ENCODE measurements at regions not wholly inside any gene's neighbourhood (a gene's known extent, or its start where the extent isn't known, plus 50 kb on each side); places are given as distances from the start of the nearest gene placed in this dataset.

DNA sequence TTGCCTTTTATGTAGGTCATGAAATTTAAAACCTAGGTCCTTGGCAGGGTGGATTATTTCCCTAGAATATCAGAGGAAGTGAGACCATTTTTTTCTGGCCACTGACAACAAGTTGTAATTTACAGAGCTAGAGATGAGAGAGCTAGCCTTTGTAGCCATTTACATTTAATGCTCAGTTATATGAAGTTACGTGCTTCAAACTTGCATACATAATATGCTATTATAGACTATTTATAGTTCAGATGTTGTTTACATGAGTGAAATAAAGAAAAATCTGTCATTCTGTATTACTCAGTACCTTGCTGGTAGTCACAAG is 234.9 kb upstream of the MBL2 start:
- Histone ChIP-seq H3K36me3 (ENCODE audit: insufficient read depth, low read length) (no peaks in the 10 kb centered on the region), H3K4me2 (ENCODE audit: insufficient read depth, low read length) (no peak overlapping the region), H3K27me3 (ENCODE audit: insufficient read depth, low read length) (no peaks in the 10 kb centered on the region), H3K79me2 (ENCODE audit: insufficient read depth, low read length) (no peaks in the 10 kb centered on the region), H3K4me1 (ENCODE audit: insufficient read depth, low read length) (no peaks in the 10 kb centered on the region), H3K27ac (ENCODE audit: low read depth, low read length) (no peak overlapping the region), H3K9me3 (ENCODE audit: low read depth, low read length) (no peaks in the 10 kb centered on the region), H4K20me1 (ENCODE audit: insufficient read depth, low read length) (no peaks in the 10 kb centered on the region), H3K4me3 (ENCODE audit: insufficient read depth, low read length) (no peak overlapping the region), H2AFZ (ENCODE audit: low read length) (no peak overlapping the region)
- TF ChIP-seq, protein P1, sequence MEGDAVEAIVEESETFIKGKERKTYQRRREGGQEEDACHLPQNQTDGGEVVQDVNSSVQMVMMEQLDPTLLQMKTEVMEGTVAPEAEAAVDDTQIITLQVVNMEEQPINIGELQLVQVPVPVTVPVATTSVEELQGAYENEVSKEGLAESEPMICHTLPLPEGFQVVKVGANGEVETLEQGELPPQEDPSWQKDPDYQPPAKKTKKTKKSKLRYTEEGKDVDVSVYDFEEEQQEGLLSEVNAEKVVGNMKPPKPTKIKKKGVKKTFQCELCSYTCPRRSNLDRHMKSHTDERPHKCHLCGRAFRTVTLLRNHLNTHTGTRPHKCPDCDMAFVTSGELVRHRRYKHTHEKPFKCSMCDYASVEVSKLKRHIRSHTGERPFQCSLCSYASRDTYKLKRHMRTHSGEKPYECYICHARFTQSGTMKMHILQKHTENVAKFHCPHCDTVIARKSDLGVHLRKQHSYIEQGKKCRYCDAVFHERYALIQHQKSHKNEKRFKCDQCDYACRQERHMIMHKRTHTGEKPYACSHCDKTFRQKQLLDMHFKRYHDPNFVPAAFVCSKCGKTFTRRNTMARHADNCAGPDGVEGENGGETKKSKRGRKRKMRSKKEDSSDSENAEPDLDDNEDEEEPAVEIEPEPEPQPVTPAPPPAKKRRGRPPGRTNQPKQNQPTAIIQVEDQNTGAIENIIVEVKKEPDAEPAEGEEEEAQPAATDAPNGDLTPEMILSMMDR (IDR thresholded peaks at IDR 0.05; ENCODE audit: extremely low read depth, low read depth, low read length) = no peak
- no peak for DNase-seq (ENCODE audit: insufficient read length, low spot score, missing footprints)

DNA sequence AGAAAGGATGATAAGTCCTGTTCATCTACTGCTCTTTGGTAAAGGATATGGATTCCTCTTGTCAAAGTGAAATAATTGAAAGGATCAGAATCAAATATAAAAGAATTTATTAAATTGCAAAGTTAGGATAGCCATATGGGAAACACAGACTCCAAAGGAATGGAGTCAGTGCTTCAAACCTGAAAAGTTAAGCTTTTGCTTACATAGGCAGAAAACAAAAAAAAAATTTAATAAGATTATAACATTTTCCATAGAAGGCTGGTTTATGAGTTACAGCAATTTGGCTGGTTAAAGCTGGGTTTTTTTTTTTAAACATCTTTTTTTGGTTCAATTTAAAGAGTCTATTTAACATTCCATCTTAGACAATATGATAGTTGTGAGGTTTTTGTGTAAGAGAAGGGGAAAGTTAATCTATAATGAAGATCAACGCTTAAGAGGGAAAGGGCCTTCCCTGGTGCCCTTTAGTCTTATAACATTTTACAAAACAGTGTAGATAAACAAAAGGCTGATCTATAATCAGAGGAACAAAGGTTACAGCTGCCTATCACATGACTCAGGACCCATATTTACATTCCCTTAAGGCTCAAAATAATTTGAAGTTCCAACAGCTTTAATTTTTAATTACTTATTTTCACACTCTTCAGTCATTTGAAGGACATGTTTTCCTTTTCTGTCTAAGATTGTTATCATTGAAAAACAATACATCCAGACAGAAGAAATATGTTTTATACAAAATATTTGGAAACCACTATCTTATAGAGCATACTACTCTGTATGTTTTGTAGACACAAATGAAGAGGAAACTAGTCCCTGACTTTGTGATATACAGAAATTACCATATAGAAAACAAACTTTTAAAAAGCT is 234.3 kb upstream of the MBL2 start:
- Histone ChIP-seq H4K20me1 (ENCODE audit: insufficient read depth, low read length) (no peaks in the 10 kb centered on the region), H3K27me3 (ENCODE audit: insufficient read depth, low read length) (no peaks in the 10 kb centered on the region), H3K27ac (ENCODE audit: low read depth, low read length) (no peak overlapping the region), H3K4me3 (ENCODE audit: insufficient read depth, low read length) (no peak overlapping the region), H3K36me3 (ENCODE audit: insufficient read depth, low read length) (no peaks in the 10 kb centered on the region), H3K79me2 (ENCODE audit: insufficient read depth, low read length) (no peaks in the 10 kb centered on the region), H3K4me1 (ENCODE audit: insufficient read depth, low read length) (no peaks in the 10 kb centered on the region), H3K9me3 (ENCODE audit: low read depth, low read length) (no peaks in the 10 kb centered on the region), H2AFZ (ENCODE audit: low read length) (no peak overlapping the region), H3K4me2 (ENCODE audit: insufficient read depth, low read length) (no peak overlapping the region)
- TF ChIP-seq, protein P1 (IDR thresholded peaks at IDR 0.05; ENCODE audit: extremely low read depth, low read depth, low read length) = no peak
- DNase-seq (ENCODE audit: insufficient read length, low spot score, missing footprints) = no peak

GRCh38 chr10:53005612-53006345 is 233.2 kb upstream of the MBL2 start:
- DNase-seq (ENCODE audit: insufficient read length, low spot score, missing footprints) = no peak
- Histone ChIP-seq H3K4me1 (ENCODE audit: insufficient read depth, low read length) (no peaks in the 10 kb centered on the region), H3K9me3 (ENCODE audit: low read depth, low read length) (peaks cover under 1% of the 10 kb centered on the region), H3K27me3 (ENCODE audit: insufficient read depth, low read length) (no peaks in the 10 kb centered on the region), H3K36me3 (ENCODE audit: insufficient read depth, low read length) (no peaks in the 10 kb centered on the region), H3K4me3 (ENCODE audit: insufficient read depth, low read length) (no peak overlapping the region), H4K20me1 (ENCODE audit: insufficient read depth, low read length) (no peaks in the 10 kb centered on the region), H3K27ac (ENCODE audit: low read depth, low read length) (no peak overlapping the region), H2AFZ (ENCODE audit: low read length) (no peak overlapping the region), H3K79me2 (ENCODE audit: insufficient read depth, low read length) (no peaks in the 10 kb centered on the region), H3K4me2 (ENCODE audit: insufficient read depth, low read length) (no peak overlapping the region)
- TF ChIP-seq, protein P1 (IDR thresholded peaks at IDR 0.05; ENCODE audit: extremely low read depth, low read depth, low read length) = no peak

GRCh38 chr10:53003094-53003493 is 230.5 kb upstream of the MBL2 start:
- no peaks in the 10 kb centered on the region for H4K20me1 ChIP-seq (ENCODE audit: insufficient read depth, low read length)
- no peak for DNase-seq (ENCODE audit: insufficient read length, low spot score, missing footprints)

More at GRCh38 chr10:53003094-53003493, 230.5 kb upstream of the MBL2 start:
- Histone ChIP-seq H3K4me1 (ENCODE audit: insufficient read depth, low read length) (no peaks in the 10 kb centered on the region), H3K9me3 (ENCODE audit: low read depth, low read length) (peaks cover 2% of the 10 kb centered on the region), H3K79me2 (ENCODE audit: insufficient read depth, low read length) (no peaks in the 10 kb centered on the region), H3K27ac (ENCODE audit: low read depth, low read length) (no peak overlapping the region), H3K4me2 (ENCODE audit: insufficient read depth, low read length) (no peak overlapping the region), H3K4me3 (ENCODE audit: insufficient read depth, low read length) (no peak overlapping the region), H3K27me3 (ENCODE audit: insufficient read depth, low read length) (no peaks in the 10 kb centered on the region), H3K36me3 (ENCODE audit: insufficient read depth, low read length) (no peaks in the 10 kb centered on the region), H2AFZ (ENCODE audit: low read length) (no peak overlapping the region)
- TF ChIP-seq, protein P1 (IDR thresholded peaks at IDR 0.05; ENCODE audit: extremely low read depth, low read depth, low read length) = no peak

Measured in osteoblast (primary cell).